GM18520 (cell line): ENCODE measurements at regions not wholly inside any gene's neighbourhood (a gene's known extent, or its start where the extent isn't known, plus 50 kb on each side); places are given as distances from the start of the nearest gene placed in this dataset.
"Not testable (repeated sequence)": the region's sequence is repeated elsewhere in the genome, so short reads cannot be mapped to it uniquely, and the experiment has no call there.

ENCODE experiments used
- ATAC-seq: cut with Tn5 transposase; IDR thresholded peaks from one replicate; pipeline ENCODE4 v1.9.1; 2021; ENCODE audit not compliant: unreplicated experiment

DNA sequence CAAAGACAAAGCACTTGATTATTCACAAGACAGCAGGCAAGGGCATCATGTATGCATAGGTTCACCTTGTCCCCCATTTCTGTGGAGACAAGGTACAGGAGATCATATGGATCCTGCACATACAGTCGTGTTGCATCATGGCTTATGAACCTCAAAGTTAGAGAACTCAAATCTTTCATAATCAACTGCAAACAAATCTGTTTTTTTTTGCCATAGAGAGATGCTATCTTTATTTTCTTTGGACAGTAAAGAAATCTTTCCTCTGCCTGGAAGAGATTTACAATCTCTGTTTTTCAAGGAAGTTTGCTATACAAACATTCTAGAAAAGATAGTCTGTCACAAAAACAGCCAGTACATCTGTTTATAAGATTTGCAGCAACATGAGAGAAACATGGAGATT, 578.8 kb downstream of the ANKRD50 start:
- ATAC-seq = no peak

DNA sequence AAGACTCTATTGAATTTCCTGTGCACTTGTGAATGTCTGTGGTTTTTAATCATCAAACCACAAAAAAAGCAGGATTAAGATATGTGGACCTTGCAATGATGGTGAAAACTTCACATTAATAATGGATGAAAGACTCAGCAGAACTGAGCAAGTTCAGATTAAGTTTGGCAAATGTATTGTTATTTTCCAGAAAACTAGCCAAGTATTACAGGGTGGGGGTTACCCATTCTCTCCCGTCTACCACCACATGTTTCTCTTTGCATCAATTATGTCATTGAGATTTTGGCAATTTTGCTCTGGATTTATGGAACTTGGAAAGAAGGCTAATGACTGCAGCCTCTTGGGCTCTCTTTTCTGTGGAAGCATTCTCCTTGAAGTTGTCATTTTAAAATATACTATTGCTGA, 577.1 kb downstream of the ANKRD50 start:
- no peak for ATAC-seq

DNA sequence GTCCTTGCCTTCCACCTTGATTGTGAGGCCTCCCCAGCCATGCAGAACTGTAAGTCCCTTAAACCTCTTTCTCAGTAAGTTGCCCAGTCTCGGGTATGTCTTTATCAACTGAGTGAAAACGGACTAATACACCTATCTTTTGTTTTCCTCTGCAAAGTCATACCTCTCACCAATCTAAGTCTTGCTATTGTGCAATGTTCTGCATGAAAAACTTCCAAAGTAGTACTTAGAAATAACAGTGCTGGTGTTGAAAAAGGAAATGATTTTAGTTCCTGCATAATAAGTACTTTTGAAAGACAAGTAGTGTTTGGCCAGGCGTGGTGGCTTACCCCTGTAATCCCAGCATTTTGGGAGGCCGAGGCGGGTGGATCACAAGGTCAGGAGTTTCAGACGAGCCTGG, 573.5 kb downstream of the ANKRD50 start:
- ATAC-seq = no peak

DNA sequence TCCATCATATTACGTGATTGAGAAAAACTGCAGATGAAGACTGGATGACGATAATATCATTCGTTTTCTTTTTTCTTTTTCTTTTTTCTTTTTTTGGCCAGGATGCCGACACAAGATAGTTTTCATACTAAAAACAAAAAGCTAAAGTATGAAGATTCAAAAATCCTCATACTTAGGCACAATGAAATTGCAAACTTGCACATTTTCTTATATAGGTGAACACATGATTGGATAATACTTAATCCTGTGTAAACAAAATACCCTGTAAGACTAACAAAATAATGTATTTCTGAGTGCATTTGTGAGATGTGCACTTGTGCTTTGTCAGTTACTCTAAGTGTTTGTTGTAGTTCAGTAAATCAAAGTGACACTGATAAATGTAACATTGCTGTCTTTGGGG, 568.9 kb downstream of the ANKRD50 start:
- no peak for ATAC-seq

DNA sequence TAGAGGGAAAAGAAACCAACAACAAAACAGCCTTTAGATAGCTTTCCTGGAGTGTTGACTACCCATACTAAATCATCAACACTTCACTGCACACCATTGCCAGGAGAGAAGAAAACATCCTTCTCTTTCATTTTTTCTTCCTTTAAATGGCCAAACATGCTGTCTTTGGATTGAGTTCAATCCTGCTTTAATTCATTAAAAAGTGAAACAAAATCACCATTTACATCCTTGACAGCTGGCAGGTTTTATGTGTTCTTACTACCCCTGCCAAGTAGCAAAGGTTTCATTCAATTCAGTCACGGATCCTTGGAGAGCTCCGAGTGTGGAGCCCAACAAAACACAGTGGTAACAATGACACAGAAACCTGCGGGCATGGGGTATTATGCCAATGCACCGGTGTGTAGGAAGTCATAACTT, 568.3 kb downstream of the ANKRD50 start:
- ATAC-seq = no peak

DNA sequence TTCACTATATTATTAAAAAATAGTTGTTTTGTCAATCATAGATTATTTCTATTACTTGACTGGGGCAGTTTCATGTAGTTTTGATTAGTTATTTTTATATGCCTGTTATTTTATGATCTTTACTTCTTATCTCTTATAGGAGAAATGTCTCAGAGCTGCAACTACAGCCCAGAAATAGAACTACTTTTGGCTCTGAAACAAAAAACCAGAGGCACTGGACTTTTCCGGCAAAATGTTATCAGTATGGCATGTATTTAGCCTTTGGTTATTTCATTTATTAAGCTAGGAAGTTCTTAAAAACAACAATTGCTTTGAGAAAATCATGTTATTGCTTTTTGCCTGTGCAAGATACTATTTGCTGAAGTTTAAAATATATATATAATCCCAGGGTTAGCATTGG, 566.5 kb downstream of the ANKRD50 start:
- no peak for ATAC-seq

DNA sequence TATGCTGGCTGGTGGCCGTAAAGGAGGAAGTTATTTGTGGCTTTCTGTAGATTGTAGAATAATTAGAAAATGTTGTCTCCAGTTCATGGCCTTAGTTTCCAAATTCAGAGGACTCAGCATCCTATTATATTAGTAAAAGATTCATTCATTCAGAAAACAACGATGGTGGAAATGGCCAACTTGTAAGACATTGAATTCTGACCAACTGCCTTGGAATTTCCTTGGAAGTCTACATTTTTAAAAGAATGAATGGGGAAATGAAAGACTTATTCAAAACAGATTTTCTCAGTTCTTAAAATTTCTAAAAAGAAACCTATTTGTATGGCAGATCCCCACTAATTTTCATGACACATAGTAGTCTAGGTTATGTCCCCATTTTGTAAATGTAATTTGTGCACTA, 561.5 kb downstream of the ANKRD50 start:
- ATAC-seq = no peak

DNA sequence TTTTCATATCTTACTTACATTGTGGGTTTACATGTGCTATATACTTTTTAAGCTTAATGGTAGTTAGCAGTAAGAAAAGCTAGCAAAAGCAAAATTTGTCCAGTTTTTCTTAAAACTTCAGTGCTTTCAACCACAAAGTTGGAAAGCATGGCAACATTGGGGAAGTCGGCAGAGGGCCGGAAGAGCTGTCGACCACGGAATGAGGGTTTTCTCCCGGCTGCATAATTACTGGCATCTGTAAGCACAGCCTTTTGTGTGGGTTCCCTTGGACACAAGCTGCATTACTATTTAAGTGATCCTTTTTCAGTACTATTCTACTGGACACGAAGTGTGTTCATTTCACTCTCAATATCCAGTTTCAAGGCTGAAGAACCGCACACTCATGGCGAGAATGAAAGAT, 560.4 kb downstream of the ANKRD50 start:
- no peak for ATAC-seq

DNA sequence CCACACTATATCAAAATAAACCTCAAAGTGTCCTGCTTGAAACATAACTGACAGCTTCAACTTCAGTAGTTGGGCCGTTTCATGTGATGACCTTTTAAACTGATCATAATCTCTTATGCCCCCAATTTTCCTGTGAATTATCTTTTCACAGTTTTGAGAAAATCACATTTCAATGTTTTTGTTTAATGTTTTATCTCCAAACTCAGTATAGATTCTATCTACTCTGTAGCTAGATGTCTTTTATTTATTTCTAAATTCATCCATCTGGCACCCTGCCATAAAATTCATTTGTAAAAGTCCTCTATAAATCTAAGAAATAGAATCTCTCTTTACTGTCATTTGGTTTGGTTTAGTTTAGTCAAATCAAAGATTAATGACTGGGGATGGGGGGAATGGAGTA, 557.3 kb downstream of the ANKRD50 start:
- ATAC-seq = no peak

DNA sequence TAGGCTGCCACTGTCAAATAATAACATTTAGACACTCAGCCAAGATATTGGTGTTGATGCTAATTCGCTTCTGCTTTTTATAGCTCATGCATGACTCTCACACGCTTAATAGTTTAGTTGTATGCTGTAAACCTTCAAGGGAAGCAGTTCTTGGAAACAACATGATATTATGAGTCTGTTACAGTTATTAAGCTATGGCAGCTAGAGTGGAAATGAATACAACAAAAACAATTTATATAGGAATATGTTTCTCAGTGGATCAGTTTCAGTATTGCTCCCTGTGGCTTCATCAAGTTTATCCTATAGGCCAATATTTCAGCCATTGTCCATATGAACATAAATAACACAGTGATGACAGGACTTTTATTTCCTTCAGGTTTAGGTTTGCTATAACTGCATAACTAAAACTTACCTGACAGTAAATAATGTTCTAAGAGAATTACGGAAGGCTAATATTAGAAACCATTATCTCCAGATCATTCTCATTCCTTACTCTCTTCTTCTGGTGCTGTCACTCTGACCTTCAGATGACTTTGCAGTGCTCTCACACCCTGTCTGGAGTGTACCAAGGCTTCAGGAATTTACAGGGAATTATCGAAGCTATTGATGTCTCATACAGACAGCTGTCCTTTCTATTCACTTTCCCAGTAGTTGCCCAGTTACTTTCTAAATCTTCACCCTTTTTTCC, 555.0 kb downstream of the ANKRD50 start:
- ATAC-seq = no peak

DNA sequence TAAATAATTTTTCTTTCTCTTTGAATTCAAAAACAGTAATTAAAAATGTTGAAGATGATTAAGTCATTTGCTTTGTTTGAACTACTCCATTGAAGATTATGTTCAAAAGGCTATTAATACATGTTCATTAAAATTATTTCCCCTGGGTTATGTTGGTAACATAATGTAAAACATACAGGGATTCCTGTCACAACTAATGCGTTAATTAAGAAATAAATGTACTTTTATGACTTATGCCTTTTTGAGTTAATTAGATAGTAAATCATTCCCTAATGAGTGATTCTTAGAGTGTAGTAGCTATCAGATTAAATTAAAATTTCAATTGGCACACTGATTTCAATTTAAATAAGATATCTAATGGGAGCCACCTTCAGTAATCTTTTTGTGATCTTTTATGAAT, 549.1 kb downstream of the ANKRD50 start:
- ATAC-seq = no peak

DNA sequence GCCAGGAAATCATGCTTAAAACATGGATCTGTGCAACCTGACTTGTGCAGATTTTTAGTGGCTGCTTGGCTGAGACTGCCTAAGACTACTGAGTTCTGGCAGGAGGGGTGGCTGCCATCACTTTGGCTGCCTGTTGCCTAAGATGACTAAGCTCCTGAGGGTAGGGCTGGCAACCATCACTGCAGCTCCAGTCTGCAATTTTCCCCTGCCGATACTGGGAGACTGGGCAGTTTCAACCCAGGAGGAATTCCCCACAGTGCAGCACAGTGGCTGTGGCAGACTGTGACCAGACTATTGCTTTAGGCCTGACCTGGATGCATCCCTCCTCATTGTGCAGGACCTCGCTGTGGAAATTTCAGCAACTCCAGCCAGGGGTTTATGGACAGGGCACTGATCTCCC, 544.9 kb downstream of the ANKRD50 start:
- no peak for ATAC-seq

DNA sequence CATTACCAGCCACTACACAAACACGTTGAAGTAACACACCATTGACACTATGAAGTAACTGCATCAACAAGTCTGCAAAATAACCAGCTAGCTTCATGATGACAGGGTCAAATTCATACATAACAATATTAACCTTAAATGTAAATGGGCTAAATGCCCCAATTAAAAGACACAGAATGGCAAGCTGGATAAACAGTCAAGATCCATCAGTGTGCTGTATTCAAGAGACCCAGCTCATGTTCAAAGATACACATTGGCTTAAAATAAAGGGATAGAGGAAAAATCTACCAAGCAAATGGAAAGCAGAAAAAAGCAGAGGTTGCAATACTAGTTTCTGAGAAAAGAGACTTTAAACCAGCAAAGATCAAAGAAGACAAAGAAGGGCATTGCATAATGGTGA, 543.0 kb downstream of the ANKRD50 start:
- ATAC-seq = not testable (repeated sequence)

DNA sequence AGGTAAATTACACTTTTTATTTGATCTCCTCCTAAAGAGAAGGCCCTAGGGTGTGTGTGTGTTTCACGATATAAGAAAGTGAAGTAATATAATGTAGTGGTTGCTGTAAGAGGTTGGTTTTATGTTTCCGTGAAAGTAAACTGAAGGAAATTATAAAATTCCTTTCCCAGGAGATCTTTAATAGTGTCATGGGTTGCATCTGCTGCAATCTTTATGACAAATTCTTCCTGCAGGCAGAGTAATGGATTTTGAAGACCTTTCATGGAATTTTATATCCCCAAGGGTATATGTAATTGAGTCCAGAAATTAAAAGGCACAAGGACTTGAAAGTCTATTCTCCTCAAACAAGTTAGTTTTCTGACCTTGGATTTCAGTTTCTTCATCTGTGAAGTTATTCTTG, 538.6 kb downstream of the ANKRD50 start:
- no peak for ATAC-seq

DNA sequence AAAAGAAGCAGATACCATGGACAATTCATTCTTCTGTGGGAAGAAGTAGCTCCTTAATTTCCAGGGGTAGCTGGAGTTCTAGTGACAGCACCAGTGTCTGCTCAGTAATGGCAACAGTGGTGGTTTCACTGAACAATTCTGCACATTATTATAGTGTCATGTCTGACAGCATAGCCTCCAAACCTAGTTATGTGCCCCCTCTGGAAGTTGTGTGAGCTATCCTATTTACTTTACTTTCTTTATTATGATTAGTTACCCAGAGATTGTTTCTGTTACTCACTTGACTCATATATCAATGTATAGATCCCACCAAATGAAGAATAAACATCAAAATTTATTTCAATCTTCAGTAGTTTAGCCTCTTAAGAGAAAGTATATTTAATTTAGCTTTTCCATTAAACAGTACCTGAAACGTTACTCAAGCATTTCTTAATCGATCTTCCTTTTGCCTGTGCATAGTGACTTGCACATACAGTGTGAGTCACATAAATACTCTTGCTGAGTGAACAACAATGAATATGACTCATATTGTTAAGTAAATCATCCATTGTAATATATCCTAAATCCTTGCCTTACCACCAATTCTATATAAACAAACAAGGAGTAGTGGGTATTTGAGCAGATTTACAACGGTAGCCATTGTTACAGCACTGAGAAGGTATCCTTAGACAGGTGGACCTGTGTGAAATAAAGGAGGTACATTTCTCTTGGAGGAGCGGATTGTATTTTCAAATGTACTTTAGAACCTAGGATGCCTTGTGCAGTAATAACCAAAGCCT, 534.7 kb downstream of the ANKRD50 start:
- ATAC-seq = no peak

DNA sequence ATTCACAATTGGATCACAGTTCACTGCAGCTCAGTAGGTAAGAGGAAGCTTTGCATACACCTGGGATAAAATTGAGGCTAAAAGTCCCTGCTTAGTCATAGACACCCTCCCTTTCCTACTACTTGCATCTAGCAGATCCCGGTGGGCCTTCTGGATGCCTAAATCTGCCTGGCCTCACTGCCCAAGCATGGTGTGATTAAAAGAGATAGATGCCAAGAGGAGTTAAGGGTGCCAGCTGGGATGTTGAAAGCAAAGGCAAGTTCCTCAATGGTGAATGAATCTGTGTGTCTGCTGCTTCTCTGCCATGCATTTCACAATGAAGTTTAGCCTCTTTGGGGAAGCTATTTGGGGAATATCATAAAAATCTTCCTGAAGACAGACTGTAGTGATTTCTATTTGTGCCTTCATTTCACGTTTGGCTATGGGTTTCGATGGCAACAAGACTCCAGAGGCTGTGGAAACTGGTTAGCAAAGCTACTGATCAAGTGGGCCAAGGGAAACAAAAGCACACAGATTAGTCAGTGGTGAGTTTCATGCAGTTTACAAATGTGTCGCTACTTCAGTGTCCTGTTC, 534.0 kb downstream of the ANKRD50 start:
- no peak for ATAC-seq

DNA sequence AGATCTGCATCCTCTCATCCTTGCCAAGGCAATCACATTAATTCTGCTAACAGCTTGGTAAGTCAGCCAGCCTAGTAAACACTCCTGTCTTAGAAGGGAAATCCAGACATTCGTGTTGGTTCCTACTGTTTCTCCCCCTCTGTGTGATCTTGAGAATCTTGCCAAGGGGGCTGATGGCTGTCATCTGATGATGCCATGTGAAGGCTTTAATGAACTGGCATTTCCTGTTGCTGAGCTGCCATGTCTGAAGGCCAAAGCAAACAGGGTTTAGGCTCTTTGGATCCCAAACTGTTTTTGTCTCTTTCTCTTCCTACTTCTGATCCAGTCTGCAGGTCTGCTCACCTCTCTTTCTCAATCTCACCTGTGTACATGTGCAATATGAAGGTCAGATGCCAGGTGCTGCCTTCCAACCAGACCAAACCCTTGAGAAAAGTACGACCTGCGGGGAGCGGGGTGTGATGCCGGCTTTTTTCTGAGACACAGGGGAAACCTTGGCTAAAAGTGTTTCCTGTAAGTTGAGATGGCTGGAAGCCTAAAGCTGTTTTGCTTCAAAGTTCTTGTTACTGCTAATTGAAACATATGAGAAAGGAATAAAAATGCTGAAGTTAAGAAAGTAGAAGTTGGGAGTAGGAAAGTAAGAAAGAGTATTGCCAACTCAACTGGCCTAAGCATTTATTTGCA, 532.9 kb downstream of the ANKRD50 start:
- ATAC-seq = no peak

DNA sequence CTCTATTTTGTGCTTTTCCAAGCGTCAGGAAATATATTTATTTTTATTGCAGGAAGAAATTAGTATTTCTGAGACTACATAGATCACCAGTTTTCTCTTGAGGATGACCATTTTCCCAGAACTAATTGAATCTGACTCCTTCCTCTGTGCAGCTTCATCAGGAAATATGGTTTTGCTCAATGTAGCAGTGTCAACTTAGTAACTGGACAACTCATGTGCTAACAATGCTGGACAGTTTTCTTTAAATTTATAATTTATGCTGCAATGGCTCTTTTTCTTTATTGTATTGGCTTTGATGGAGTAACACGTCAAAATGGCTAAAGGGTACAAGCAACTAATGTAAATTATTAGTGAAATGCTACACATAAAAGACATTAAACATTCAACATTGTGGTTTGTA, 531.5 kb downstream of the ANKRD50 start:
- no peak for ATAC-seq

DNA sequence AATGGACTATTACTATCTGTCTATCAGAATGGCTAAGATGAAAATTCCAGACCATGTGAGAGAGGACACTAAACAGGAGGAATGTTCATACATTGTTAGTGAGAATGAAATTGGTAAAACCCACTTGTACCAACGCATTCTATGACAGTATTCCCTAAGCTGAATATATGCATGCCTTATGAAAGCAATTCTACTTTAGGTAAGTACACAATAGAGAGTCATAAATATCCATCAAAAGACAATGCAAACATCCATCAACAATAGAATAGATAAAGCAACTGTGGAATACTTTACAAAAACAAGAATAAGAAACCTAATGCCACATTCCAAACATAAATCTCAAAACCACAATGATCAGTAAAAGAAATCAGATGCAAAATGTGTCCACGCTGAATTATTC, 529.3 kb downstream of the ANKRD50 start:
- no peak for ATAC-seq

DNA sequence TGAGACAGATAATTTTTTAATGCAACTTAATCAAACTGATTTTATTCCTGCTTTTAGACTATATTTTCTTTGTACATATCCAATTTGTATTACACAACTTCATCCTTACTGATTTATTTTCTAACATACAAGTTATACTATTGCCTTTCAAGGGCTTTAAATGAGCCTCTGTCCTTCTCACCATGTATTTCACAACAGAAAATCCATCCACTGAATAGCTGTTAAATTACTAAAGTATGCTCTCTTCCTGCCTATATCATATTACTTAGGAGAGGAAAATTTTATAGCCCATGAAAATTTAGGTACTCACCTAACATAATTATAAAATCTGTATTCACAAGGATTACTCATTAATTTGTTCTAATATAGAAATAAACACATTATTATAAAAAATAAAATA, 528.6 kb downstream of the ANKRD50 start:
- no peak for ATAC-seq

DNA sequence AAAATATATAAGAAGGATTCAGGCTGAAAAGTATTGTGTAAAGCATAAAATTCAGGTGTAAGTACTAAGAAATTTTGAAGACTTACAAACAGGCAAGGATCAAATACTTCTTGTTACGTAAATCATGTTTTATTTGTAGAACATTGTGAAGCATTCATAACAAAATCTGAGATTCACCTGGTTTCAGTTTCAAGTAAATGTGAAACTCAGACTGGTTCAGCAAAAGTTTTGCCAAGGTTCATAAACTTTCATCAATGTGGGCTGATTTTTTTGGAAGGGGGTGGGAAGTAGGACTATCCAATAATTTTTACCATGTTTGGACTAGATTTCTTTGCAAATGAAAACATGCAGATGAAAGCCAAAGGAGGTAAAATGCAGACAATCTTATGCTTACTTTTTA, 527.7 kb downstream of the ANKRD50 start:
- no peak for ATAC-seq

DNA sequence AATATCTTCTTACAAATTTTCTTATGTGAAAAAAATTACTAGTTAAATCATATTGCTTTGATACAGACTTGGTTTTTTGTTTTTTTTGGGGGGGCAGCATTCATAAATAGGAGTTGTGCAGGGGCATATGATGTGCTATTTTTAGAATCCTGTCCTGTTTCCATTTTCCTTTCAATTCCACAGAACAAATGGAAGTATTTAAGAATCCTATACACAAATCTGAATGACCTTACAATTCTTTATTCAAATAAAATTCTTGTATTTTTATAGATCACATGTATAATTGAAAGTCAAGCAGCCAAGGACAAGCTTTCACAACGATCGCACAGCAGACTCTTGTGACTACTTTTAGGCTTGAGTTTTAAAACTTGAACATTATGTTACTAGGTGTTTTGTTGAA, 523.9 kb downstream of the ANKRD50 start:
- ATAC-seq = no peak
